Skeletal muscle satellite cell (primary cell): ENCODE measurements at regions not wholly inside any gene's neighbourhood (a gene's known extent, or its start where the extent isn't known, plus 50 kb on each side); places are given as distances from the start of the nearest gene placed in this dataset.
"Not testable (repeated sequence)": the region's sequence is repeated elsewhere in the genome, so short reads cannot be mapped to it uniquely, and the experiment has no call there.

Source experiments
- H3K27me3 ChIP-seq: 2 replicates; pipeline ENCODE4 v1.7.0; 2013; ENCODE audit warnings: low read length; ENCODE audit not compliant: control insufficient read depth, insufficient read depth
- H3K36me3 ChIP-seq: 2 replicates; pipeline ENCODE4 v1.7.0; 2013; ENCODE audit warnings: mild to moderate bottlenecking, control low read depth, low read length; ENCODE audit not compliant: insufficient read depth
- H3K4me1 ChIP-seq: 2 replicates; pipeline ENCODE4 v1.7.0; 2013; ENCODE audit warnings: low read length; ENCODE audit not compliant: control insufficient read depth, insufficient read depth
- H3K4me2 ChIP-seq: 2 replicates; pipeline ENCODE4 v1.7.0; 2013; ENCODE audit warnings: mild to moderate bottlenecking, low read length
- H3K4me3 ChIP-seq: 2 replicates; pipeline ENCODE4 v1.7.0; 2013; ENCODE audit warnings: low read length
- H3K9ac ChIP-seq: 2 replicates; pipeline ENCODE4 v1.7.0; 2013; ENCODE audit warnings: mild to moderate bottlenecking, low read depth, low read length, moderate library complexity
- H3K9me3 ChIP-seq: replicated peaks from 2 replicates; pipeline ENCODE4 v1.7.0; 2013; ENCODE audit warnings: mild to moderate bottlenecking, control low read depth, low read length

DNA sequence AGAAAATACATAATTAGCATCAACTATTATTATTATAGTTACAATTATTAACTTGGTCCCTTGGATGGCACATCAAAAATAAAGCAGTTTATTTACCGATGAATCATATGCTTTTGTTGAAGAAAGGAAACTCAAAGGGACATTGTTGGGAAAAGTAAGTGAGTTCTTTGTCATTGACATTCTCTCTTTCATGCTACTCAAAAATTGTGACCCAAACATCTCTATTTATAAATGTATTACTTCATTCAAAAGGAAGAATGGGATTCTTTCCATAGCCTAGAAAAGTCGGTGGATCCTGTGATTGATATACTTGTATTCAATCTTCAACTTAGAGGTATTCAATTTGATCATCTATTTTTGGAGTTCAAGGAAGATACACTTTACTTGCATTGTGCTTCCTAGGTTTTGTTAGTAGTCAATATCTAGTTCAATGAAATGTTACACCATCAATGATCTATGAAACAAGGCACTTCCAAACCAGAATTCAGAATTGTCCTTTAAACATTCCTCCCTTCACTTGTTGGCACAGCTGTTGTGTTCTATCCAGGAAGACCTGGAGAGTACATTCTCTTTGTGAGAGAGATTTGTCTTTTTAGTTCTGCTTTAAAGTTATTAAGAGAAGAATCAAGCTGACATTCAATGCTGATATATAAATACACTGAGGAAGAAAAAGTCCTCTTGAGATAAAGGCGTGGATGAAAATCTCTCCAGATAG is 235.2 kb downstream of the TMEM26 start:
- Histone ChIP-seq H3K9ac (no peak overlapping the region), H3K4me1 (no peaks in the 10 kb centered on the region), H3K9me3 (no peaks in the 10 kb centered on the region), H3K4me3 (no peak overlapping the region), H3K27me3 (peaks cover 6% of the 10 kb centered on the region), H3K36me3 (no peaks in the 10 kb centered on the region), H3K4me2 (no peak overlapping the region)

DNA sequence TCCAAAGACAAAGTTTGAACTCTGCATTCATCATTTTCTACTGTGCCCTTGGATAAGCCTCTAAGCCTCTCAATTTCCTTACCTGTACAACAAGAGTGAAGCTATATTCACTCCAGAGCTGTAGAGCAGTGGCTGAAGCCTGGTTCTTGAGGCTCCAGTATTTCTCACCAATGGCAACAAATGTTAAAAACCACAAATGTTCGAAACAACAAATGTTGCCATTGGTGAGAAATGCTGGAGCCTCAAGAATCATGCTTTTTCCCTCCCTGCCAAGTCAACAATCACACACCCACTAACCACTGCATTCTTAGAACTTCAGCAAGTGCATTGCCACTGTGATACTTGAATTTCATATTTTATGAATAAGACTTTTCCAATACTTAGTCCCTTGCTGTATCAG is 237.9 kb downstream of the TMEM26 start:
- no peaks in the 10 kb centered on the region for H3K4me1 ChIP-seq
- H3K27me3 ChIP-seq, result no peaks in the 10 kb centered on the region

DNA sequence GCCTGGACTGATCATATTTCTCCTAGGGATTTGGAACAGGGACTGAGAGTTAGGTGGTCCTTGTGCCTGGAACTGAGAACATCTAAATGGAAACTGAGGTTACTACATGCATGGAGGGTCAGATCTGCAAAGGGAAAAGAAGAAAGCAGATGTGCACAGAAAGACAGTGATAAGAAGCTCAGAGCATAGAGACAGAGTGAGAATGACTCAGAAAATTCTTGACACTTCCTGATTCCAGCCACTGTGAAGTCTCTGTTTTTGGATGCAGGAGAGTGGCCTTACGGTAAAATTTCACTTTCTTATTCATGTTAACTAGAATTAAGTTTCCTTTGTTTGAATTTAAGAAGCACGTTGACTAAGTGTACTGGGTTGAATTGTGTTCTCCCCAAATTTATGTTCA is 241.7 kb downstream of the TMEM26 start:
- H3K4me2 ChIP-seq, result no peak overlapping the region
- H3K27me3 ChIP-seq, result no peaks in the 10 kb centered on the region
- H3K36me3 ChIP-seq, result no peaks in the 10 kb centered on the region
- H3K4me1 ChIP-seq, result no peaks in the 10 kb centered on the region
- H3K4me3 ChIP-seq, result no peak overlapping the region
- H3K9ac ChIP-seq, result no peak overlapping the region
- no peaks in the 10 kb centered on the region for H3K9me3 ChIP-seq

More for the DNA sequence above, 237.9 kb downstream of the TMEM26 start:
- no peak overlapping the region for H3K4me3 ChIP-seq
- no peaks in the 10 kb centered on the region for H3K9me3 ChIP-seq
- no peak overlapping the region for H3K4me2 ChIP-seq
- no peaks in the 10 kb centered on the region for H3K36me3 ChIP-seq
- H3K9ac ChIP-seq, result no peak overlapping the region

- no peak overlapping the region for H3K4me3 ChIP-seq
- H3K36me3 ChIP-seq, result no peaks in the 10 kb centered on the region
- no peaks in the 10 kb centered on the region for H3K27me3 ChIP-seq
- no peak overlapping the region for H3K9ac ChIP-seq
- no peaks in the 10 kb centered on the region for H3K4me1 ChIP-seq
- H3K9me3 ChIP-seq, result no peaks in the 10 kb centered on the region
- no peak overlapping the region for H3K4me2 ChIP-seq
Observed at GRCh38 chr10:61197057-61197456, 253.1 kb upstream of the RHOBTB1 start.

- no peak overlapping the region for H3K9ac ChIP-seq
- no peaks in the 10 kb centered on the region for H3K36me3 ChIP-seq
- H3K4me3 ChIP-seq, result no peak overlapping the region
- no peaks in the 10 kb centered on the region for H3K27me3 ChIP-seq
- H3K9me3 ChIP-seq, result no peaks in the 10 kb centered on the region
- H3K4me1 ChIP-seq, result no peaks in the 10 kb centered on the region
- no peak overlapping the region for H3K4me2 ChIP-seq
Observed at GRCh38 chr10:61195211-61195610, 251.2 kb upstream of the RHOBTB1 start.

GRCh38 chr10:61192589-61192988 is 248.6 kb upstream of the RHOBTB1 start:
- not testable (repeated sequence) for H3K36me3 ChIP-seq, H3K4me3 ChIP-seq, H3K9me3 ChIP-seq, H3K27me3 ChIP-seq, H3K9ac ChIP-seq, H3K4me2 ChIP-seq, H3K4me1 ChIP-seq

DNA sequence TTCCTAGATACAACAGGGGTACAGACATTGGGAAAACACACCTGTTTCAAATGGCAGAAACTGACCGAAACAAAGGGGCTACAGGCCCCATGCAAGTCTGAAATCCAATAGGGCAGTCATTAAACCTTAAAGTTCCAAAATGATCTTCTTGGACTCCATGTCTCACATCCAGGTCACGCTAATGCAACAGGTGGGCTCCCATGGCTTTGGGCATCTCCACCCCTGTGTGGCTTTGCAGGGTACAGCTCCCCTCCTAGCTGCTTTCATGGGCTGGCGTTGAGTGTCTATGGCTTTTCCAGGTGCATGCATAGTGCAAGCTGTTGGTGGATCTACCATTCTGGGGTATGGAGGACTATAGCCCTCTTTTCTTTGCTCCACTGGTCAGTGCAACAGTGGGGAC is 248.1 kb upstream of the RHOBTB1 start:
- H3K9me3 ChIP-seq, result no peaks in the 10 kb centered on the region
- H3K4me3 ChIP-seq, result no peak overlapping the region
- H3K27me3 ChIP-seq, result no peaks in the 10 kb centered on the region
- H3K4me1 ChIP-seq, result no peaks in the 10 kb centered on the region
- no peak overlapping the region for H3K4me2 ChIP-seq
- no peak overlapping the region for H3K9ac ChIP-seq
- H3K36me3 ChIP-seq, result no peaks in the 10 kb centered on the region

DNA sequence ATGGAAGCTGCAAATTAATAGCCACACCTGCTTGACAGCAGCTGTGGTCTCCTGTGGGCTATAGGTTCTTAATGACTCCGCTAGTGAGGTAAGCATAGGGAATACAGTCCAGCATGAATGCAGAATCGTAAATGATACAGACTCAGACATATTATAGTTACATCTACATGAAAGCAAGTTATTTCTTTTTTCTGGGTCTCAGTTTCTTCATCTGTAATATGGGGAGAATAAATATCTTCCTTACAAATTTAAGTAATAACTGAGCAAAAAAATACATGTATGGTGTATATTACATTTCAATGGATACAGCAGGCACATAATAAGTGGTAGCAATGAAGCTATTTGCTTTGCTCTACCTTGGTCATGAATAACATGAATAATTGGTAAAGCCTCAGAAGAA is 245.9 kb upstream of the RHOBTB1 start:
- Histone ChIP-seq H3K4me1 (no peaks in the 10 kb centered on the region), H3K4me2 (no peak overlapping the region), H3K4me3 (no peak overlapping the region), H3K27me3 (no peaks in the 10 kb centered on the region), H3K9ac (no peak overlapping the region), H3K9me3 (no peaks in the 10 kb centered on the region), H3K36me3 (no peaks in the 10 kb centered on the region)

DNA sequence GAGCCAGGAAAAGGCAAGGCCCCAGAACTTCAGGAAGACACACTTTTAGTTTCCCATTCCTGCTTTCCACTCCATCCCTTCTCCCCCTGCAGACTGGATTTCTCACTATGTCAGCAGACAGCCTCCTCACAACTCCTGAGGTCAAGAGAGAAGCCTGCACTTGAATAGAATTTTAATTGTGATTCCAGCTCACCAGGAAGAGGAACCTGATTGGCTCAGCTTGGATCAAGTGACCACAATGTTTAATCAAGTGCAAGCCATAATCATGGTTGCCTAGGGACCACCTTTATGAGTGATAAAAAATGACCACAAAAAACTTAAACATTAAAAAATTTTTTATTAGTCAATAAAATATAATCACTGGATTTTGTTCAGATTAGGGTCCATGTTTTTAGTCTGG is 244.7 kb upstream of the RHOBTB1 start:
- Histone ChIP-seq H3K9me3 (no peaks in the 10 kb centered on the region), H3K27me3 (no peaks in the 10 kb centered on the region), H3K36me3 (no peaks in the 10 kb centered on the region), H3K4me1 (no peaks in the 10 kb centered on the region), H3K9ac (no peak overlapping the region), H3K4me2 (no peak overlapping the region), H3K4me3 (no peak overlapping the region)

GRCh38 chr10:61188101-61188500 is 244.1 kb upstream of the RHOBTB1 start:
- Histone ChIP-seq H3K9ac (no peak overlapping the region), H3K4me2 (no peak overlapping the region)

DNA sequence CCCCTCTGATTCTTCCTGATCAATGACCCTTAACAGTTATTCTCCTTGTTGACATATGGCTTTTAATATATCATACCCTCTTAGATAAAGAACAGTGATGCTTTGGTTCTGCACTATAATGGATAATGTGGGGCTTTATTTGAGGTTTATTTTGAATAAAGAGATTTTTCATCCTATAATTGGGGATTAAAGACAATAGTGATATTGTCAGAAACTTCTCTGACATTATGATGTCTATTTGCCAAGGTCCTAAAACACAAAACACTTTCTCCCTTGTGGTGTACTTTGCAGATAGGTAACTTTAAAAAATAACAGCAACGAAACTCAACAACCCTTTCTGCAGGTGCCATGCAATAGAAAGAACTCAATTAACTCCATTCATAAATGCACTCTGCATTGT is 243.6 kb upstream of the RHOBTB1 start:
- no peaks in the 10 kb centered on the region for H3K36me3 ChIP-seq
- no peak overlapping the region for H3K4me2 ChIP-seq
- H3K4me1 ChIP-seq, result no peaks in the 10 kb centered on the region
- no peaks in the 10 kb centered on the region for H3K9me3 ChIP-seq
- no peak overlapping the region for H3K4me3 ChIP-seq
- no peak overlapping the region for H3K9ac ChIP-seq
- H3K27me3 ChIP-seq, result peaks cover 6% of the 10 kb centered on the region

More at GRCh38 chr10:61188101-61188500, 244.1 kb upstream of the RHOBTB1 start:
- Histone ChIP-seq H3K27me3 (peaks cover 5% of the 10 kb centered on the region), H3K36me3 (no peaks in the 10 kb centered on the region), H3K9me3 (no peaks in the 10 kb centered on the region), H3K4me3 (no peak overlapping the region), H3K4me1 (no peaks in the 10 kb centered on the region)

- H3K4me1 ChIP-seq, result no peaks in the 10 kb centered on the region
- peaks cover 6% of the 10 kb centered on the region for H3K27me3 ChIP-seq
- no peak overlapping the region for H3K9ac ChIP-seq
- no peaks in the 10 kb centered on the region for H3K9me3 ChIP-seq
- no peak overlapping the region for H3K4me2 ChIP-seq
- no peaks in the 10 kb centered on the region for H3K36me3 ChIP-seq
- no peak overlapping the region for H3K4me3 ChIP-seq
Observed at GRCh38 chr10:61186408-61186807, 242.4 kb upstream of the RHOBTB1 start.
